Trophoblast cell (in vitro differentiated cells and primary cell): ENCODE measurements at regions not wholly inside any gene's neighbourhood (a gene's known extent, or its start where the extent isn't known, plus 50 kb on each side); places are given as distances from the start of the nearest gene placed in this dataset.

Source experiments
- DNase-seq, 2 donors: peaks; one replicate each; pipeline ENCODE4 v3.0.0-alpha.2; 2016
- H2AFZ ChIP-seq: 2 replicates; pipeline ENCODE4 v1.6.1; 2013; ENCODE audit warnings: low read length, moderate library complexity, mild to moderate bottlenecking; ENCODE audit not compliant: insufficient read depth, poor library complexity
- H2AK5ac ChIP-seq: 2 replicates; pipeline ENCODE4 v1.6.1; 2013; ENCODE audit warnings: mild to moderate bottlenecking, low read length
- H2BK120ac ChIP-seq: 2 replicates; pipeline ENCODE4 v1.6.1; 2013; ENCODE audit warnings: low read length, mild to moderate bottlenecking, moderate library complexity; ENCODE audit not compliant: insufficient read depth, poor library complexity
- H2BK12ac ChIP-seq: 2 replicates; pipeline ENCODE4 v1.6.1; 2013; ENCODE audit warnings: mild to moderate bottlenecking, low read length, moderate library complexity
- H2BK5ac ChIP-seq: 2 replicates; pipeline ENCODE4 v1.6.1; 2013; ENCODE audit warnings: low read length, low read depth, moderate library complexity, mild to moderate bottlenecking; ENCODE audit not compliant: poor library complexity
- H3K14ac ChIP-seq: 2 replicates; pipeline ENCODE4 v1.6.1; 2013; ENCODE audit warnings: mild to moderate bottlenecking, low read length
- H3K18ac ChIP-seq: 2 replicates; pipeline ENCODE4 v1.6.1; 2013; ENCODE audit warnings: mild to moderate bottlenecking, low read length
- H3K23ac ChIP-seq: 2 replicates; pipeline ENCODE4 v1.6.1; 2013; ENCODE audit warnings: low read length
- H3K27ac ChIP-seq: 2 replicates; pipeline ENCODE4 v1.5.1; 2013; ENCODE audit warnings: low read depth, mild to moderate bottlenecking, inconsistent platforms, low read length, moderate library complexity
- H3K27me3 ChIP-seq: 2 replicates; pipeline ENCODE4 v1.6.1; 2013; ENCODE audit warnings: inconsistent platforms, mild to moderate bottlenecking, low read length, moderate library complexity; ENCODE audit not compliant: insufficient read depth
- H3K36me3 ChIP-seq, 2 experiments: 1 replicate in 1 of 2; 2 replicates in 1 of 2; pipeline ENCODE4 v1.6.1; 2013; ENCODE audit warnings: low read length in 2 of 2, mild to moderate bottlenecking in 2 of 2, moderate library complexity in 1 of 2; ENCODE audit not compliant: insufficient read depth in 2 of 2, control insufficient read depth in 1 of 2
- H3K4ac ChIP-seq: 2 replicates; pipeline ENCODE4 v1.6.1; 2013; ENCODE audit warnings: low read depth, mild to moderate bottlenecking, low read length, moderate library complexity
- H3K4me1 ChIP-seq, 2 experiments: 1 replicate in 1 of 2; 2 replicates in 1 of 2; pipeline ENCODE4 v1.6.1; 2013; ENCODE audit warnings: low read length in 2 of 2, mild to moderate bottlenecking in 2 of 2, moderate library complexity in 1 of 2; ENCODE audit not compliant: insufficient read depth in 2 of 2, control insufficient read depth in 1 of 2
- H3K4me2 ChIP-seq: 2 replicates; pipeline ENCODE4 v1.6.1; 2013; ENCODE audit warnings: inconsistent platforms, mild to moderate bottlenecking, low read length, moderate library complexity
- H3K4me3 ChIP-seq: 2 replicates; pipeline ENCODE4 v1.5.1; 2013; ENCODE audit warnings: mild to moderate bottlenecking, low read depth, low read length, inconsistent platforms
- H3K79me1 ChIP-seq: one replicate; pipeline ENCODE4 v1.6.1; 2013; ENCODE audit warnings: low read length
- H3K79me2 ChIP-seq: 2 replicates; pipeline ENCODE4 v1.6.1; 2013; ENCODE audit warnings: low read length, mild to moderate bottlenecking; ENCODE audit not compliant: control insufficient read depth, insufficient read depth, poor library complexity
- H3K9ac ChIP-seq: 2 replicates; pipeline ENCODE4 v1.6.1; 2013; ENCODE audit warnings: mild to moderate bottlenecking, low read length
- H3K9me3 ChIP-seq: 2 replicates; pipeline ENCODE4 v1.6.1; 2013; ENCODE audit warnings: low read depth, mild to moderate bottlenecking, control low read depth, inconsistent platforms, low read length; ENCODE audit not compliant: insufficient read depth
- H4K12ac ChIP-seq: 2 replicates; pipeline ENCODE4 v1.6.1; 2013; ENCODE audit warnings: low read depth, mild to moderate bottlenecking, low read length, moderate library complexity
- H4K8ac ChIP-seq: 2 replicates; pipeline ENCODE4 v1.6.1; 2013; ENCODE audit warnings: low read depth, mild to moderate bottlenecking, low read length, moderate library complexity
- H4K91ac ChIP-seq: one replicate; pipeline ENCODE4 v1.6.1; 2013; ENCODE audit warnings: low read depth, mild to moderate bottlenecking, low read length, moderate library complexity
- WGBS: extraction: QIAGEN DNeasy Blood & Tissue Kit; methylation state at CpG from one replicate; pipeline ENCODE4 v1.1.7; 2013; ENCODE audit warnings: missing lambda C conversion rate; ENCODE audit not compliant: insufficient read length, insufficient coverage; ENCODE audit errors: extremely low coverage; 5-methylcytosine and 5-hydroxymethylcytosine counted together

DNA sequence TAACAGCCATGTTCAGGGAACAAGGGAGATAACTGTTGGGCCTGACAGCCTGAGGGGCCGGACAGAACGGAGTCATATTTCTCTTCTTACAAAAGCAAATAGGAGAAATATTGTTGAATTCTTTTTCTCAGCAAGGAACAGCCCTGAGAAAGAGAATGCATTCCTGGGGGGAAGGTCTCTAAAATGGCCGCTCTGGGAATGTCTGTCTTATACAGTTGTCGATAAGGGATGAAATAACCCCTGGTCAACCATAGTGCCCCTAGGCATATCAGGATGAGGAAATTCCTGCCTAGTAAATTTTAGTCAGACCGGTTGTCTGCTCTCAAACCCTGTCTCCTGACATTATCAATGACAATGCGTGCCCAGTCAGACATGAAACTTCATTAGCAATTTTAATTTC is 1925.5 kb downstream of the PCDH7 start:
- no peak overlapping the region for H3K14ac ChIP-seq
- H2BK12ac ChIP-seq, result no peak overlapping the region
- H3K23ac ChIP-seq, result no peak overlapping the region
- no peak overlapping the region for H2BK5ac ChIP-seq
- H3K4ac ChIP-seq, result no peak overlapping the region
- WGBS, result no CpG with 5 or more reads among the region's 6 CpGs
- H2AFZ ChIP-seq, result no peak overlapping the region
- no peak overlapping the region for H3K18ac ChIP-seq
- no peaks in the 10 kb centered on the region for H3K27me3 ChIP-seq
- H4K91ac ChIP-seq, result no peak overlapping the region
- H3K9me3 ChIP-seq, result peaks cover 8% of the 10 kb centered on the region
- no peaks in the 10 kb centered on the region for H3K79me1 ChIP-seq
- no peak overlapping the region for H2AK5ac ChIP-seq
- no peak overlapping the region for H2BK120ac ChIP-seq
- no peak overlapping the region for H3K4me2 ChIP-seq
- no peak overlapping the region for H3K27ac ChIP-seq
- no peak overlapping the region for H4K12ac ChIP-seq
- H4K8ac ChIP-seq, result no peak overlapping the region
- no peaks in the 10 kb centered on the region for H3K4me1 ChIP-seq
- H3K36me3 ChIP-seq, result no peaks in the 10 kb centered on the region
- no peaks in the 10 kb centered on the region for H3K79me2 ChIP-seq
- no peak overlapping the region for H3K9ac ChIP-seq
- H3K4me3 ChIP-seq, result no peak overlapping the region
- no peak for DNase-seq

DNA sequence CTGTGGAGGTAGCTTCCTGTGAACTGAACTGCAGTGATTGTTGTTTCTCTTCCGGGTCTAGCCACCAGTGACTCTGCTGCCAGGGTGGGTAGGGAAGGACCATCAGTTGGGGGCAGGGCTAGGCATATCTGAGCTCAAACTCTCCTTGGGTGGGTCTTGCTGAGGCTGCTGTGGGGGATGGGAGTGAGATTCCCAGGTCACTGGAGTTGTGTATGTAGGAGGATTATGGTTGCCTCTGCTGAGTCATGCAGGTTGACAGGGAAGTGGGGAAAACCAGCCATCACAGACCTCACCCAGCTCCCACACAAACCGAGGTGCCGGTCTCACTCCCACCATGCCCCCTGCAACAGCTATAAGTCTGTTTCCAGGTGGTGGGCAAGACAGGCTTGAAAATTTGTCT is 1937.8 kb downstream of the PCDH7 start:
- Histone ChIP-seq H3K36me3 (no peaks in the 10 kb centered on the region), H4K91ac (no peak overlapping the region), H2BK5ac (no peak overlapping the region), H4K8ac (no peak overlapping the region), H3K9ac (no peak overlapping the region), H3K79me1 (peaks cover 4% of the 10 kb centered on the region), H4K12ac (no peak overlapping the region), H3K27ac (no peak overlapping the region), H3K4me3 (no peak overlapping the region), H3K4ac (no peak overlapping the region), H3K27me3 (no peaks in the 10 kb centered on the region), H2AFZ (no peak overlapping the region), H2AK5ac (no peak overlapping the region), H3K4me1 (peaks cover 4 to 5% of the 10 kb centered on the region in 2 experiments), H2BK12ac (no peak overlapping the region), H3K79me2 (no peaks in the 10 kb centered on the region), H2BK120ac (no peak overlapping the region), H3K18ac (no peak overlapping the region), H3K23ac (no peak overlapping the region), H3K9me3 (no peaks in the 10 kb centered on the region), H3K4me2 (no peak overlapping the region), H3K14ac (no peak overlapping the region)
- no peak for DNase-seq
- no CpG with 5 or more reads among the region's 3 CpGs for WGBS

DNA sequence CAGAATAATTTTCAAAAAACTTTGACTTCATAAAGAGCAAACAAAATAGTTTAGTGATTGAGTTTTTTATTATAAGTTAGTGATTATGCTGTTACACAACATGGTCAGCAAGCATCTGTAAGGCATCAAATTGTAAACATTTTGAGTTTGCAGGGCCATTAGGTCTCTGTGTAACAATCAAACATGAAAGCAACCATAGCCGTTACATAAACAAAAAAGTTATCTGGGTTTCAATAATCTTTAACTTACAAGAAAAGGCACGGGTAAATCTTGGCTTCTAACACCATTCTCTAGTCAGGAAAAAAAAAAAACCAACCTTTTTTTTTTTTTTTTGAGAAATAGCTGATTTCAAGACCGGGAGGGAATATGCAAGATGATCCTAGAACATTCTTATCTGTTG is 1941.1 kb downstream of the PCDH7 start:
- H4K8ac ChIP-seq, result no peak overlapping the region
- peaks cover 4% of the 10 kb centered on the region for H3K79me1 ChIP-seq
- no peak overlapping the region for H3K14ac ChIP-seq
- peaks cover 4 to 5% of the 10 kb centered on the region in 2 experiments for H3K4me1 ChIP-seq
- no peak overlapping the region for H2AFZ ChIP-seq
- no peak overlapping the region for H3K4ac ChIP-seq
- no peak overlapping the region for H3K27ac ChIP-seq
- no peak overlapping the region for H4K12ac ChIP-seq
- H3K79me2 ChIP-seq, result no peaks in the 10 kb centered on the region
- H2BK5ac ChIP-seq, result no peak overlapping the region
- no peak overlapping the region for H3K4me3 ChIP-seq
- H2BK12ac ChIP-seq, result no peak overlapping the region
- no peaks in the 10 kb centered on the region for H3K27me3 ChIP-seq
- no peak overlapping the region for H3K18ac ChIP-seq
- no CpG with 5 or more reads among the region's 3 CpGs for WGBS
- no peak for DNase-seq
- H3K9me3 ChIP-seq, result no peaks in the 10 kb centered on the region
- no peak overlapping the region for H2BK120ac ChIP-seq
- H3K9ac ChIP-seq, result no peak overlapping the region
- no peak overlapping the region for H2AK5ac ChIP-seq
- H3K4me2 ChIP-seq, result no peak overlapping the region
- H4K91ac ChIP-seq, result no peak overlapping the region
- H3K36me3 ChIP-seq, result no peaks in the 10 kb centered on the region
- no peak overlapping the region for H3K23ac ChIP-seq

DNA sequence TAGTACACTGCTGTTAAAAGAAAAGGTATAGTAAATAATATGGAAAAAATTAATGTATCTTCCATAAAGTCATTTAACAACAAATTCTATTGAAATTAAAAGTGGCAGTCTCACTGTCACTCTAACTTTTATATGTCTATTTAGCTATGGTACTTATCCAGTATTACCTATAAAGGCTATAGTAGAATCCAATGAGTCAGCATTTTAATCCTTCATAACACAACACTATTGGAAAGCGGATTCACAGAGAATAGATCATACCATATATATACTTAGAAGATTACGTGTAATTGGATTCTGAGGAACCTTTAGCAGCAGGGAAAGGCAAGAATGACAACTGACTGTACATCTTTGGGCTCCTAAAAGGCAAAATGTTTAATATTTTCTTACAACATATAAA is 1942.6 kb downstream of the PCDH7 start:
- H3K4ac ChIP-seq, result no peak overlapping the region
- H2AK5ac ChIP-seq, result no peak overlapping the region
- no peak for DNase-seq
- H2BK12ac ChIP-seq, result no peak overlapping the region
- H2BK5ac ChIP-seq, result no peak overlapping the region
- H3K27ac ChIP-seq, result no peak overlapping the region
- H2AFZ ChIP-seq, result no peak overlapping the region
- no peak overlapping the region for H4K8ac ChIP-seq
- H3K36me3 ChIP-seq, result no peaks in the 10 kb centered on the region
- H2BK120ac ChIP-seq, result no peak overlapping the region
- no peak overlapping the region for H4K12ac ChIP-seq
- no peak overlapping the region for H3K4me3 ChIP-seq
- peaks cover 4 to 5% of the 10 kb centered on the region in 2 experiments for H3K4me1 ChIP-seq
- H3K79me1 ChIP-seq, result peaks cover 4% of the 10 kb centered on the region
- no peak overlapping the region for H4K91ac ChIP-seq
- H3K27me3 ChIP-seq, result no peaks in the 10 kb centered on the region
- no peaks in the 10 kb centered on the region for H3K9me3 ChIP-seq
- H3K79me2 ChIP-seq, result no peaks in the 10 kb centered on the region
- no peak overlapping the region for H3K23ac ChIP-seq
- H3K18ac ChIP-seq, result no peak overlapping the region
- H3K9ac ChIP-seq, result no peak overlapping the region
- no peak overlapping the region for H3K4me2 ChIP-seq
- no peak overlapping the region for H3K14ac ChIP-seq
- no CpG with 5 or more reads among the region's 2 CpGs for WGBS
